ENCODE measurements at regions not wholly inside any gene's neighbourhood (a gene's known extent, or its start where the extent isn't known, plus 50 kb on each side); places are given as distances from the start of the nearest gene placed in this dataset.
"Not testable (repeated sequence)": the region's sequence is repeated elsewhere in the genome, so short reads cannot be mapped to it uniquely, and the experiment has no call there.

GRCh38 chr6:113696960-113697359 is 160.2 kb upstream of the MARCKS start:
- FAIRE-seq: no peak

GRCh38 chr6:113697632-113698410 is 159.3 kb upstream of the MARCKS start:
- no peak for FAIRE-seq

- no peak for FAIRE-seq
Measured at GRCh38 chr6:113699239-113699638, 157.9 kb upstream of the MARCKS start.

DNA sequence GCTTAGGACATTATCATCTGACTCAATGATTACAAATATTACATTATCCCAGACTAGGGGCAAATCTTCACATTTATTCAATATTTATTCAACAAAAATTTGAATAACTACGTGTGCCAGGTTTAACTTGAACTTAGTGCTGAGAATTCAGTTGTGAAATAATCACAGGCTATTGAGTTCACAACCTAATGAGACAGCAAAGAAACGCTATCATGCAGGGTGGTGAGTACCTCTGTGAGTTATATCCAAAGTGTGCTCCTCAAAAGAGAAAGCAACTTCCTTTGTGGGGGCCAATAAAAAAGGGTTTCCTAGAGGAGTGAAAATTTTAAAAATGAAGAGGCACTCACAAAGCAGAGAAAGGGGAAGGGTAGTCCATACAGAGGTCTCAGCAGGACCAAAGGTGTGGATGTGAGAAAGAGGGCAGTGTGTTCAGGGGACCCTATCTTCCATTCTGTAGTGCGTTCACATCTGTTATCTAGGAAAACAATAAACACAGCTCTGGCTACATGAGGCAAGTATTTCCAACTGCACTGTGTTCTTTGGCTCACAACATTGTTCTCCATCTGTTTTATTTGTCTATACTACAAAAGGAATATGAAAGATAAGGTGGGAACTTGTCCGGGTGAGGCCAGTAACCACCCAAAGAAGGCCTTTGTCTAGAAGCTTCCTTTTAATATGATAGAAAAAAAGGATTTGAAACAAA is 155.4 kb upstream of the MARCKS start:
- no peak for FAIRE-seq

DNA sequence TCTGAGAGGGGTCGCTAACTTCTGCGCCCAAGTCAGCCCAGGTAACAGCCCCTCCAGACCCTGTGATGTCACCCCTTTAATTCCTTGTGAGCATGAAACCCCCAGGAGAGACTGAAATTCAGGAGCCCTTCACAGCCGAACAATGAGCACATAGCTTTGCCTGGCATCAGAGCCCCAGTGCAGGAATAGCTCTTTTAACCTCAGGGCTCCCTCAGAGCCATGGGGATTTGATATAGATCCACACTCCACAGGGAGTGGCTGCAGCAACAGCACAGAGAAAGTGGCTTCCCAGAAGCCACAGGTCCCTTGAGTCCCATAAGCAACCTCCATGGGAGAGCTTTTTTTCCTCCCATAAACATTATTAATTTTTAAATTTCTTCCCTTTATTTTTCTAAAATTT is 150.0 kb upstream of the MARCKS start:
- FAIRE-seq: no peak

GRCh38 chr6:113709936-113710509 is 147.1 kb upstream of the MARCKS start:
- FAIRE-seq: no peak

GRCh38 chr6:113713665-113714064 is 143.5 kb upstream of the MARCKS start:
- FAIRE-seq: no peak

DNA sequence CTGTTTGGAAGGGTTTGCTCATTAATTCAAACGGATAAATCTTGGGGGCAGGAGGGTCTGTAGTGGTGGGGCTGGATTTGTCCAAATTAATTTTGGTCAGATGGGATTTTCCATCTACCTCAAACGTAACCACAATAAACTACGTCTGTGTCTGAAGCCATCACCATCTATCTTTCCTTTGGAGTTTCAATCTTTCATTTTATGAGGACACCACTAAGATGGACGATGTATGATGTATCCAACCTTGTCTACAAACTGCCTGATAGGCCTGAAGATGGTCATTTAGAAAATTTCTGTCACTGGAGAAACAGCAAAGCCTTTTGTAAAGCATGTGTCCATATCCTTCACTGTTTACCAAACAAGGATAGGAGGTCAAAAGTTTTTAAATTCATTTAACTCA is 138.6 kb upstream of the MARCKS start:
- FAIRE-seq: no peak

DNA sequence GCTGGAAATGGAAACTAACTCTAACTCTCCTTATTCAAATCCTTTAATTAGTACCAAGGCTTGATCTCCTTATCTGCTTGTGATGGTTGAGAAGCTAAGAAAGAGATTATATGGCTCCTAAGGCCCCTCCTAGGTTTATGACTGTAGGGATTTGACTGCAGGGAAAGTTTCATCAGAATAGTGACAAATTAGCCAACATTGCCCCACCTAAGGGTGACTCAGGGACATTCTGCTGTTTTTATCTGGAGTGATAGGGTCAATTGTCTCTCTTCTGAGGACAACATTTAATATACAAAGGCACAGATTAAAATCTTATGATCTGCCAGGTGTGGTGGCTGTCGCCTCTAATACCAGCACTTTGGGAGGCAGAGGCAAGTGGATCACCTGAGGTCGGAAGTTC is 138.1 kb upstream of the MARCKS start:
- no peak for FAIRE-seq

GRCh38 chr6:113719545-113719944 is 137.6 kb upstream of the MARCKS start:
- FAIRE-seq: no peak

GRCh38 chr6:113723182-113723581 is 134.0 kb upstream of the MARCKS start:
- no peak for FAIRE-seq

DNA sequence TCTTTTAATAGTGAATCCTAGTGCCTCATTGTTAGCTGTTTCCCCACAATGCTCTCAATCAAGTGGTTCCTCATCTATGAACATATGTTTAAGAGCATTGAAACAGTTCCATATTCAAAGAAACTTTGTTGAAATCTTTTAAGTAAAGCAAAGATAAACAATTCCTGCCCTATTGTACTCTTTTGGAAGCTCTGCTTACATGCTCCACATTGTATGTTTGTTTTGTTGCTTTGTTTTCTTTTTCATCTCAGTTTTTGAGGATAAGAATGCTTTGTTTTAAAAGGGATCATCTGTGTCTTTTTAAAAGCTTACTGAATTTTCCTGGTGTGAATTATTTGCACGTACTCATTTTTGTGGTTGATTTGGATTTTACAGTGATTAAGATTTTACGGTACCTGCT is 132.2 kb upstream of the MARCKS start:
- FAIRE-seq: not testable (repeated sequence)

DNA sequence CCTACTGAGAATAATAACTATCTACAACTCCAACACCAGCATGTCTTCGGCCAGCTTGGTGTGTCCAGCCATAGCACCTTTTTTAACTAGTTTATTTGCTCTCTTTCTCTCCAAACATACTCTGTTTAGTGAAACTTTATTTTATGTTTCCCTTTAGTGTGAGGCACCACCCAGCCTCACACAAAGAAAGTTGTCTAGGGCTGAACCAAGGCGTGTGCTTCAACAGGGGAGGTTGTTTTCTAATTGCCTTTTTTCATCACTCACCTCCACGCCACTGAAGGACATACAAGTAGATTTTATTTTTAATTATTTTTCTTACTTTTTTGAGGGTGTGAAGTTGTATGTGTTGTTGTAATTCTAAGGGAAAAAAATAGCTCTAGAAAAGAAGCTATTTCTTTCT is 125.6 kb upstream of the MARCKS start:
- FAIRE-seq: no peak

DNA sequence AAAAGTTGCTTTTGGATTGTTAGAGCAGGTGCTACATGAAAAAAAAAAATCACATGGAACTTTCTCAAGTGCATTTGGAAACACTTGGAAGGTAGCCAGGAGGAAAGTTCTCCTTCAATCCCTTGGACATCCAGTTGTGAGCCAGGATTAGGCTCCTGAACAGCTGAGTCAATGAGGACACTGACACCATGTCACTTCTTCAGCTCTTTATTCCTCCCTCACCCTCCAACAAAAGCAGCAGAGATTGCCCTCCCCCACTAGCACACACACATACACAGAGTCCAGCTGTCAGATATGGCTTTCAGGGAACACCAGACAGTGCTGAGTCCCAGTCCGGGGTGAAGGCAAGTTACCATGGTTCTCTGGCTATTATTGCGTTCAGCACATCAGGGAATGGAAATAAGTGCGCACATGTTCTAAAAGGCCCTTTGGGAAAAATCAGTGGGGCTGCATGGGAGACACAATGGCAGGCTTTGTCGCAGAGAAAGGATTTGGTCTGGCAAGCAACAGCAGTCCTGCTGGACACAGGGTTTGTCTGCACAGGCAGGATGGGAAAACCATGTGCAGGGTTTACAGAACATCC is 124.7 kb upstream of the MARCKS start:
- FAIRE-seq: no peak

DNA sequence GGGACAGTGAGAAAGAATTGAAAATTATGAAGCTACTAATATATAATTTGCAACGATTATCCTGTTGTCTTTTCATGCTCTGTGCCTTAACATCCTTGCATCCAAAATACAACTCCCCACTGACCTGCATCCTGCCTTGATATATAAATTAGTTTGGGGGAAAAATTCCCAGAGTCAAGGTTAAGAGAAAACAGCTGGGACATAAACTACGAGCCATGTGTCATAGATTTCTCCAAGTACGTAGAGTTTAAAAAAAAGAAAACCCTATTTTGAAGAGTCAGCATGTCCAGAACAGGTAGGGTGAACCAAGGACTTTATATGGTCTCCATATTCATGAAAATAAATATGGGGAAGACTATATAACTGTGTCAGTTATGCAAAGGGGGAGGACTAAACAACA is 123.8 kb upstream of the MARCKS start:
- no peak for FAIRE-seq

DNA sequence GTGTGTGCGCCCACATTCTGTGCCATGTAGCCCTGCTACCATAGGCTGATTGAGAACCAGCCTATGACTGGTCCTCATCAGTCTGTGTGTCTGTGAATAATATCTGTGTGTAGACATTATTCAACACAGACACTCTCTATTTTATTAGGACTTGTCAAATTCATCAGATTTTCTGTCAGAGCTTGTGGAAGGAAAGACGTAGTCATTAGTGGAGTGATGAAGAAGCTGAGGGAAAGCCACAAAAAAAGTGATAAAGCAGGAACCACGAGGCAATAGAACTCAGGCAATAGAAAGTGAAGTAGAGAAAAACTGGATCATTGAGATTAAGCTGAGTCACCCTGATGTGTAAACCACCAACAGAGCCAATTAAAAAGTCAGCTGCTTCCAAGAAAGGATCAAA is 122.2 kb upstream of the MARCKS start:
- FAIRE-seq: no peak

DNA sequence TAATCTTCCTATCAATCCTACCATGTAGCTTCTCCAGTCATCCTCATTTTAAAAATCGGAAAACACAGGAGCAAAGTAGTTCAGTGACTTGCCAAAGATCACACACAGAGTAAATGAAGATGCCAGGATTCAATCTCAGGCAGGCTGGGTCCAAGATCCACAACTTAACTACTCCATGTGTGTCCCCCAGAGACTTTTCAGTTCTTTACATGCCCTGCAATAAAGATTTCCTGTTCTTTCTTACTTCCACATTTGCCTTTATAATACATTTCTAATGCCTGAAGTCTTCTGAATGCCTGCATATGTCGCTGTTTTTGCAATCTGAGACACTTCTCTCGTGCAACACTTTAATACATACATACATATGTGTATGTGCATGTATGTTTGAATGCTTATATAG is 121.7 kb upstream of the MARCKS start:
- no peak for FAIRE-seq

GRCh38 chr6:113736978-113737377 is 120.2 kb upstream of the MARCKS start:
- no peak for FAIRE-seq

GRCh38 chr6:113739041-113739655 is 118.0 kb upstream of the MARCKS start:
- FAIRE-seq: no peak

DNA sequence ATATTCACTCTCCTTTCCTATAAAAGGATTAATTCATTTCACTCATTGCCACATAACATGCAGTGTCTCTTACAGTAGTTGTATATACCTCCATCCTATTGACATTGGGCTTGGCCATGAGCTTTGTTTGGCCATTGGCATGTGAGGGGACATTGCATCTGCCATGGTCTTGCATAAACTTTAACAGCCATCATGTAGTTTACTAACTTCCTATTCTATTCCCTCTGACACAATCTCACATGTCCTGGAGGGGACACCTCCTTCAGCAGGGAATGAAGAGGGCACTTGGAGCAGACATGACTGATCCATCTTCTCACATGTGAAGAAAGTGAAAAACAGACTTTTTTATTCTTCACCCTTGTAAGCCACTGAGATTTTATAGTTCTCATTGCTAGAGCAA is 115.5 kb upstream of the MARCKS start:
- FAIRE-seq: no peak

GRCh38 chr6:113742342-113742741 is 114.8 kb upstream of the MARCKS start:
- FAIRE-seq: no peak

- FAIRE-seq: no peak
Measured at GRCh38 chr6:113744861-113745260, 112.3 kb upstream of the MARCKS start.

DNA sequence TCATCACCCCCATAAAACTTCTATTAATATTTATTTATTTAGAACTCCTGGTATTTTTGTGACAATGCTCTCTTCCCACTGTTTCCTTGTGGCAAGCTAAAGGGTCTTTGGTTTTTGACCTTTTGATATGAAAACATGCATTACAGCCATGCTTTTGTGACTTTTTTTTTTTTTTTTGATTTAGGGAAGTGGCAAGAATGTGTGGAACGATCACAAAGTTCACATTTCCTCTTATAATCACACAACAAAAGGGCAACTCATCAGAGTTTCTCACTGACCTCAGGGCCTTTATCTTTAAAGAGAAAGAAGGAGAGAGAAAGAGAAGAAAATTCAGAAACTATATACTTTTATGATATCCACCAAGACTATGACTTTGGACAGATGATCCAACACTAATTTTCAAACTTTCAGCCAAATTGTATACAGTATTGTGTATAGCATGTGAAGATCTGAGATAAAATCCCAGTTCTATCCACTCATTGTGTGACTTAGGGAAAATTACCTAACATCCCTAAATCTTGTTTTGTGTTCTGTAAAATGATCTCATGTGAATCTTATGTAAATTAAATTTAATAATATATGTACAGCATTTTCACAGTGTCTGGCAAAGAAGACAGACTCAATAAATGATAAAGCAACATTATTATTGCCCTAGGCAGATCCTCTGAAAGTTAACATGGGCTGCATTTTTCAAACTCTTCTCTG is 106.8 kb upstream of the MARCKS start:
- no peak for FAIRE-seq

Data from G401.6 (cell line).